A673 (cell line): ENCODE measurements at regions not wholly inside any gene's neighbourhood (a gene's known extent, or its start where the extent isn't known, plus 50 kb on each side); places are given as distances from the start of the nearest gene placed in this dataset.
A peak's percentile ranks its signal among the peaks of the same experiment; 100 is the strongest.
"Not testable (repeated sequence)": the region's sequence is repeated elsewhere in the genome, so short reads cannot be mapped to it uniquely, and the experiment has no call there.

Experiments
- BruUV-seq: library from RNA; stranded (reverse); fragments of 400-500 nt; replicated peaks from 2 replicates; lab custom pipeline; 2021; lab: Mats Ljungman, UMichigan
- CTCF ChIA-PET: fragments of 300-600 bp; sonication (Branson Sonifier 250); formaldehyde crosslinking; loops from one replicate; lab custom pipeline; 2022; ENCODE audit warnings: antibody characterized with exemption; lab: Charles Lee
- POLR2A ChIA-PET: fragments of 300-600 bp; sonication (Branson Sonifier 250); formaldehyde crosslinking; loops from one replicate; lab custom pipeline; 2022; ENCODE audit warnings: antibody characterized with exemption; ENCODE audit not compliant: low non-redundant PET; lab: Charles Lee
- DNase-seq: peaks from one replicate; pipeline ENCODE4 v3.0.0-alpha.2; 2015; ENCODE audit warnings: low spot score
- H3K27ac ChIP-seq: fragments of 200-600 bp; sonication (generic); 2 replicates; pipeline ENCODE4 v1.5.1; 2016; ENCODE audit warnings: mixed run types, low read depth, mild to moderate bottlenecking, mixed read lengths, antibody characterized with exemption, low read length; ENCODE audit not compliant: poor library complexity, severe bottlenecking
- H3K27me3 ChIP-seq: fragments of 200-600 bp; sonication (generic); replicated peaks from 2 replicates; pipeline ENCODE4 v1.6.1; 2017; ENCODE audit warnings: mixed run types, low read depth, mild to moderate bottlenecking, mixed read lengths, antibody characterized with exemption, low read length; ENCODE audit not compliant: insufficient read depth, poor library complexity
- H3K36me3 ChIP-seq: fragments of 200-600 bp; sonication (generic); 2 replicates; pipeline ENCODE4 v1.6.1; 2016; ENCODE audit warnings: mixed run types, mild to moderate bottlenecking, mixed read lengths, antibody characterized with exemption, low read length; ENCODE audit not compliant: insufficient read depth, poor library complexity, severe bottlenecking
- H3K4me1 ChIP-seq: fragments of 200-600 bp; sonication (generic); 2 replicates; pipeline ENCODE4 v1.6.1; 2017; ENCODE audit warnings: mixed run types, mild to moderate bottlenecking, mixed read lengths, antibody characterized with exemption, low read length; ENCODE audit not compliant: insufficient read depth, poor library complexity, severe bottlenecking
- H3K4me3 ChIP-seq: fragments of 200-600 bp; sonication (generic); 2 replicates; pipeline ENCODE4 v1.5.1; 2016; ENCODE audit warnings: low read depth, mixed run types, mild to moderate bottlenecking, mixed read lengths, low read length; ENCODE audit not compliant: poor library complexity, severe bottlenecking
- H3K9me3 ChIP-seq: fragments of 200-600 bp; sonication (generic); 2 replicates; pipeline ENCODE4 v1.6.1; 2016; ENCODE audit warnings: mixed run types, low read depth, mild to moderate bottlenecking, mixed read lengths, antibody characterized with exemption, low read length; ENCODE audit not compliant: poor library complexity, severe bottlenecking
- EZH2 ChIP-seq: fragments of 200-600 bp; sonication (generic); IDR thresholded peaks from 2 replicates; pipeline ENCODE4 v1.6.1; 2017; ENCODE audit warnings: borderline replicate concordance, low read depth, mild to moderate bottlenecking, mixed read lengths, antibody characterized with exemption, low read length; ENCODE audit not compliant: poor library complexity, severe bottlenecking
- intact Hi-C: fragments of 100-400 bp; cut with micrococcal nuclease; formaldehyde crosslinking; loops from one replicate; pipeline ENCODE4 v1.10.0; 2022; ENCODE audit not compliant: unreplicated experiment
- TF ChIP-seq, protein P1 (sequence below): fragments of 300-800, 200-600 bp; sonication (generic); conservative IDR thresholded peaks from 2 replicates; pipeline ENCODE4 v1.5.1; 2017; ENCODE audit warnings: low read depth, mild to moderate bottlenecking, antibody characterized with exemption, low read length, moderate library complexity, mixed read lengths

DNA sequence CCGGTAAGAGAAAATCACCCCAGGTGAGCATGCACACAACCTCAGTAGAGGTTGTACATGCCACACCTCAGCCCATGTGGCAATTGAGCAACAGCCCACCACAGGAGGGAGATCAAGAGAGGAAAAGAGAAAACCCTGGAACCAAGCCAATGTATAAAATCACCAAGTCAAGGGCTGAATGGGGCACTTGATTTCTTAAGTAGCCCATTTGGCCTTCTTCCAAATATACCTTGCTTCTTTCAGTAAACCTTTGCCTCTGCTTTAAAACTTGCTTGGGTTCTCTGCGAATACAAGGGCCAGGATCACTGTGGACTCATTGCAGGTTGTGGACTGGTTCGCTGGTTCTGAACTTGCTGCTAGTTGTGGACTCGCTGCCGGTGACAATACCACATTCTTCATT is 1814.0 kb downstream of the PLA2G4A start:
- H3K4me1 ChIP-seq = no peaks in the 10 kb centered on the region
- H3K27me3 ChIP-seq = no peaks in the 10 kb centered on the region
- BruUV-seq = no TSS peak
- DNase-seq = peak; percentile 10
- intact Hi-C loops = no loop called here
- H3K36me3 ChIP-seq = no peaks in the 10 kb centered on the region
- ChIA-PET CTCF (no interaction called here), POLR2A (no interaction called here)
- no peak overlapping the region for H3K27ac ChIP-seq
- TF ChIP-seq, protein P1, sequence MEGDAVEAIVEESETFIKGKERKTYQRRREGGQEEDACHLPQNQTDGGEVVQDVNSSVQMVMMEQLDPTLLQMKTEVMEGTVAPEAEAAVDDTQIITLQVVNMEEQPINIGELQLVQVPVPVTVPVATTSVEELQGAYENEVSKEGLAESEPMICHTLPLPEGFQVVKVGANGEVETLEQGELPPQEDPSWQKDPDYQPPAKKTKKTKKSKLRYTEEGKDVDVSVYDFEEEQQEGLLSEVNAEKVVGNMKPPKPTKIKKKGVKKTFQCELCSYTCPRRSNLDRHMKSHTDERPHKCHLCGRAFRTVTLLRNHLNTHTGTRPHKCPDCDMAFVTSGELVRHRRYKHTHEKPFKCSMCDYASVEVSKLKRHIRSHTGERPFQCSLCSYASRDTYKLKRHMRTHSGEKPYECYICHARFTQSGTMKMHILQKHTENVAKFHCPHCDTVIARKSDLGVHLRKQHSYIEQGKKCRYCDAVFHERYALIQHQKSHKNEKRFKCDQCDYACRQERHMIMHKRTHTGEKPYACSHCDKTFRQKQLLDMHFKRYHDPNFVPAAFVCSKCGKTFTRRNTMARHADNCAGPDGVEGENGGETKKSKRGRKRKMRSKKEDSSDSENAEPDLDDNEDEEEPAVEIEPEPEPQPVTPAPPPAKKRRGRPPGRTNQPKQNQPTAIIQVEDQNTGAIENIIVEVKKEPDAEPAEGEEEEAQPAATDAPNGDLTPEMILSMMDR = no peak
- no peak for TF ChIP-seq EZH2
- no peak overlapping the region for H3K4me3 ChIP-seq
- no peaks in the 10 kb centered on the region for H3K9me3 ChIP-seq

DNA sequence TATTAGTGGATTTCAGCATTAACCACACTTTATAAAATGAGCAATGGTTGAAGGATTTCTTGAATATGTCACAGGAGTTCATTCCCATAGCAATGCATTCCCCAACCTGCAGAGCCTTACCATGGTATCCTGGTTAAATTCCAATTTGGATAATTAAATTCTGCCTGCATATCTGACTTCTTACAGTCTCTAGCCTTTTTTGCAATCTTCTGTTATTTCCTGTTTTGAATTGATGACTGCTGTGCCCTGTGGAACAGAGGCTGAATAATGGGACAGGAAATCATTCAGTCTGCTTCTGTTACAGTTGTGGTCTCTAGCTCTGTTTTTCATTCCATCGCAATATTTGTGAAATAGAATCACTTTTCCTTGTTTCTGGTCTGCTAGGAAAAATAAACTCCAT is 1823.9 kb downstream of the PLA2G4A start:
- POLR2A ChIA-PET = no interaction called here
- no peaks in the 10 kb centered on the region for H3K36me3 ChIP-seq

DNA sequence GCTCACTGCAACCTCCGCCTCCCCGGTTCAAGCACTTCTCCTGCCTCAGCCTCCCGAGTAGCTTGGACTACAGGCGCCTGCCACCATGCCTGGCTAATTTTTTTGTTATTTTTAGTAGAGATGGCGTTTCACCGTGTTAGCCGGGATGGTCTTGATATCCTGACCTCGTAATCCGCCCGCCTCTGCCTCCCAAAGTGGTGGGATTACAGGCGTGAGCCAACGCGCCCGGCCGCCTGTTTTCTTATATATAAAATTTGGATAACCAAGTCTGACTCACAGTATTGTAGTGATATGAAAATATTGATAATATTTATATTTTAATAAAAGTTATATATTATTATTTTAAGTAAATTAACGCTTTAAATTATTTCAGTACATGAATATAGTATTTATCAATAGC is 1821.7 kb downstream of the BRINP3 start:
- H3K4me3 ChIP-seq, H3K9me3 ChIP-seq, BruUV-seq, H3K27me3 ChIP-seq, DNase-seq, CTCF ChIA-PET, intact Hi-C loops, POLR2A ChIA-PET, H3K4me1 ChIP-seq, H3K36me3 ChIP-seq, H3K27ac ChIP-seq: not testable (repeated sequence)

More for the DNA sequence above, 1823.9 kb downstream of the PLA2G4A start:
- H3K27ac ChIP-seq = peak overlapping the region; percentile 2
- no peaks in the 10 kb centered on the region for H3K27me3 ChIP-seq
- TF ChIP-seq EZH2 = no peak
- TF ChIP-seq, protein P1 = no peak
- CTCF ChIA-PET = no interaction called here
- BruUV-seq = no TSS peak
- DNase-seq = peak; percentile 75
- no peak overlapping the region for H3K4me3 ChIP-seq
- no peaks in the 10 kb centered on the region for H3K9me3 ChIP-seq
- H3K4me1 ChIP-seq = peaks cover 7% of the 10 kb centered on the region
- intact Hi-C loops = no loop called here

DNA sequence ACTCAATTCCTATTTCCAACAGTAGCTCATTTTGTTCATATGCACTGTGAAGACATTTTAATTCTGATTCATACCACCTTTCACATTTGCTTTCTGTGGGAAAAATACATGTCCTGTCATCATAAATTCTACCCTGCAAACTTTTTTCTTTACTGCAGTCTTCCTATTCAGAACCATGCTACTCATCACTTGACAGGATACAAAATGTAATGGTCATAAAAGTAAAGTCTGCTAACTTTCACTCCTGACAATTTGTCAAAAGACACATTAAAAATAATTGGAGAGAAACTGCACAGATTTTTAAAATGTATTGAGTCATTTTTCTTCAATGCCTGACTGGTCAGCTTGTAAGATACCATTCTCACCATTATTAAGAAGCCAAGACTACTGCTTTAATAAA is 1817.1 kb downstream of the BRINP3 start:
- BruUV-seq = no TSS peak
- Histone ChIP-seq H3K9me3 (no peaks in the 10 kb centered on the region), H3K27me3 (no peaks in the 10 kb centered on the region), H3K4me3 (no peak overlapping the region), H3K36me3 (no peaks in the 10 kb centered on the region), H3K27ac (no peak overlapping the region), H3K4me1 (no peaks in the 10 kb centered on the region)
- ChIA-PET POLR2A (no interaction called here), CTCF (no interaction called here)
- no peak for DNase-seq
- TF ChIP-seq, protein P1 = no peak
- no peak for TF ChIP-seq EZH2
- intact Hi-C loops = no loop called here
